GM19455 (cell line): ENCODE measurements at regions not wholly inside any gene's neighbourhood (a gene's known extent, or its start where the extent isn't known, plus 50 kb on each side); places are given as distances from the start of the nearest gene placed in this dataset.

Experiments
- ATAC-seq: cut with Tn5 transposase; IDR thresholded peaks from one replicate; pipeline ENCODE4 v1.9.1; 2021; ENCODE audit not compliant: unreplicated experiment

- ATAC-seq, result no peak
Measured at GRCh38 chr3:159798951-159799350, 189.7 kb upstream of the IL12A start.

DNA sequence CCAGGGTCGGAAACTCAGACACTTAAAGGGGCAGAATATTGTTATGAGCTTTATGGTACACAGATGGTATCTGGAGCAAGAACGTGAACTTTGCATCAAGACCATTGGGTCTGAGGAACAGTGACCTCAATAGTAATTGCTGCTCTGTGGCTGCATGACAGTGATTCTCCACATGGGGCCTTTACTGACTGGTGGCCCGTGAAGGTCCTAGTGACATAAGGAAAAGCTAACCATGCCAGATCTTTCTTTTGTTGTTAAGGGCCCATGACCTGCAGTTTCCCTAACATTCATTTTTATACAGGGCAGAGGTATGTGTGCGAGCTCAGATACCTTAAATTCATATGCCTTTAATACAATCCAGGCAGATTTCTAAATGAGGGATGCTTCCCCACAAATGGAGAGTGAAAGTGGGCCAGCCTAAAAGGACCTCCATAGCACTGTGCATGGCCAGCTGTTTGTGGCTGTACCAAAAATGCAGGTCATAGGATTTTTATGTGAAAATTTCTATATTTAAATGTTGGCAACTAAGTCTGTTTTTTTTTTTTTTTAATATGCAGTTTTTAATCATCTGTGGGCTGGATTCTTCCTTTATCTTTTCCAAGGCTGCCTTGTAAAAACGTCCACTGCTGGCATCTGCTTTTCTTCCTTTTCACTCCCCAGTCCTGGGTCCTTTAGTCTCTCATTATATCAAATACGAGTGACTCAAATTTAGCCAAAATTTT lies 188.0 kb upstream of the IL12A start:
- ATAC-seq, result no peak

DNA sequence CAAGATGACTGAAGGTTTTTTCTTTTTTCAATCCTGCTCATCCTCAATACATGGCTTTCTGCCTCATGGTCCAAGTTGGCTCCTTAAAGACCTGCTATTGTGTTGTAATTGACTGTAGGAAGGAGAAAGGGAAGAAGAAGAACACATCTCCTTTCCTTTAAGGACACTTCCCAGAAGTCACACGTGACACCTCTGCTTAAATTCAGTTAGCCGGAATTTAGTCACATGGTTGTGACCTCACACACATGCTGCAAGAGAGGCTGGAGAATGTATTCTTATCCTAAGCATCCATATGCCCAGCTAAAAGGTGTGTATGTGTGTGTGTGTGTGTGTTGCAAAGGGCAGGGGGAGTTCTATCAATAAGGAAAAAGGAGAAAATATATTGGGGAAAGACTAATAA lies 185.8 kb upstream of the IL12A start:
- no peak for ATAC-seq

GRCh38 chr3:159803459-159803858 lies 185.2 kb upstream of the IL12A start:
- no peak for ATAC-seq

GRCh38 chr3:159804726-159805410 lies 183.8 kb upstream of the IL12A start:
- ATAC-seq, result peak; percentile 97

DNA sequence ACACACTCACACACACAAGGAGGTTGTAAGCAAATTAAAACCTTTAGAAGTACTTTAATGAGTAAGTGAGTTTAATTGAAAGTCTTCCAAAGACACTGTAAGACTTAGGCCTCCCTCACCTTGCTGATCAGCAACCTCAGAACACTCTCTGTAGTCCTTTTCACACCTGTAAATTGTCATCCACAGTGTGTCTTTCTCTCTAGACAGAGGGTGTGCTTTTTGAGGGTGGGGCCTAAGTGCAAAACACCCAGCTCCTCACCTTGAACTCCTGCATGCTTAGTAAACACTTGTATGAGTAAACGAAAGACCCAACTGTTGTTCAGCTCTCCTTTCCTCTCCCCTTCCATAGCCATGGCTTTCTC lies 183.2 kb upstream of the IL12A start:
- ATAC-seq, result no peak

GRCh38 chr3:159806412-159806811 lies 182.2 kb upstream of the IL12A start:
- ATAC-seq, result no peak

DNA sequence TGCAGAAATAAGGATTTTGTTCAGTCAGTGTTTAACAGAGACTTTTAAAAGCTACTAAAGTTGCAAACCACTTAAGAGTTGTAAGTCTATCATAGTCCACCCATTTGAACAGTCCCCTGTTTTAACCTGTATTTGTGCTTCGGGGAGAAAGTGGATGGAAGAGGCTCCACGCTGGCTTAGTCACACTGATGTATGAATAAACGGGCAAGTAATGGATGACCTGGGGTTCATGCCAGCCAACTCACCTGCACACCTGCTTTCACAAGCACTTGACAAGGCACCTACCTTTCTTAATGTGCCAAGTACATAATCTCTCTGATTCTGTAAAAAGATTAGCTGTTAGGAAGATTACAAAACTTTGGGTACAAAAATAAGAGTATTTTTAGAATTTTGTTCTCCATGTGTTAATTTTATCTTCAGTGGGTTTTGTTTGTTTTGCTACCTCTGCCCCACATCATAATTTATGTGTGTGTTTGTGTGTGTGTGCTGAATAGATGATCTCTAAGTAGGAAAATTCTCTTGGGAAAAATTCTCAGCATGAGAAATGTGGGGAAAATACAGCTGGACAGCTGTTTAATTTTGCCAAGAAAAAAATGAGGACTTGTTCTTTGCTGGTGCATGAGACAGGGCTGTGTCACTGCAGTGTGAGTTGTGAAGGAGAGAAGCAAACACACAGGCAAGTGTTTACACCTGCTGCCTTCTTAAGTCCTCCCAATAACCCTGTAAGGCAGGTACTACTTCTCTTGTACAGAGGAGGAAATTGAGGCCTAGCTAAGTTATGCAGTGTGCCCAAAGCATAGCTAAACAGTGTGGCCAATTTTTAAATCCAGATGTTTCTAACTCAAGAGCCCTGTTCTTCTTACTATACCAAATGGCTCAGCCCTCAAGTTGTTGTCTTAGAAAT lies 181.2 kb upstream of the IL12A start:
- no peak for ATAC-seq

- no peak for ATAC-seq
Measured at GRCh38 chr3:159813822-159814531, 174.7 kb upstream of the IL12A start.

- no peak for ATAC-seq
Measured at GRCh38 chr3:159816512-159816911, 172.1 kb upstream of the IL12A start.

- no peak for ATAC-seq
Measured at GRCh38 chr3:159817126-159817525, 171.5 kb upstream of the IL12A start.

DNA sequence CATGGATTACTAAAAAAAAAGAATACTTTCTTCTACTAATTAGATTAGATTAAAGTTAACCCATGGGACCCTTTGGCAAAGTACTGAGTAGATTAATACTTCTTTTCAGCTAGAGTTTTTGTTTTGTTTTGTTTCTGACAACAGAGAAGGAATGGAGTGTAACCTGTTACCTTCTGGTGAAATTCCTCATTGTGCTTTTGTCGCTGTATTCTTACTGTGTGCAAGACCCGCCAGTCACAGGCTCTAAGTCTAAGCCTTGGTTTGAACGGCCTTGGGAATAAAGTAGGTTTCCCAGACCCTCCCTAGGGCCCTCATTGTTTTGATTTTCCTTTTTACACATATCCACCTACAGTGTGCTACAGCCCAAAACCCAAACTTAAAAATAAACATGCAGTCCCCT lies 171.1 kb upstream of the IL12A start:
- ATAC-seq, result no peak

DNA sequence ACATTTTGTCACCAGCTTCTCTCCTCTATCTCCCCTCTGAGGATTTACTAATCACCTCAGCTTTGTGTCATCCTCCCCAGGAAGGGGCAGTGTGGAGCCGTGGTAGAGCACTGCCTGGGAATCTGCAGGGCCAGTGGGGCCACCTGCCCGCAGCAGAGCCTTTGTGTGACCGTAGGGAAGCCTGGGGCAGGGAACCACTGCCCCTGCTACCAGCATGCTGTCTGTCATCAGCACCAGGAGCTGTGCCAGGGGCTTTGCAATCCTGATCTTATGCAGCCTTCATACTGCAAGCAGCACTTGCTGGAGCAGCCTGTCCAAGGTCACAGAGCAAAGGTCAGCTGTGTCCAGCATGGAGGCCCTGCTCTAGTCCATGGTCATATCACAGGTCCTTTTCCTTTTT lies 170.2 kb upstream of the IL12A start:
- ATAC-seq, result no peak

DNA sequence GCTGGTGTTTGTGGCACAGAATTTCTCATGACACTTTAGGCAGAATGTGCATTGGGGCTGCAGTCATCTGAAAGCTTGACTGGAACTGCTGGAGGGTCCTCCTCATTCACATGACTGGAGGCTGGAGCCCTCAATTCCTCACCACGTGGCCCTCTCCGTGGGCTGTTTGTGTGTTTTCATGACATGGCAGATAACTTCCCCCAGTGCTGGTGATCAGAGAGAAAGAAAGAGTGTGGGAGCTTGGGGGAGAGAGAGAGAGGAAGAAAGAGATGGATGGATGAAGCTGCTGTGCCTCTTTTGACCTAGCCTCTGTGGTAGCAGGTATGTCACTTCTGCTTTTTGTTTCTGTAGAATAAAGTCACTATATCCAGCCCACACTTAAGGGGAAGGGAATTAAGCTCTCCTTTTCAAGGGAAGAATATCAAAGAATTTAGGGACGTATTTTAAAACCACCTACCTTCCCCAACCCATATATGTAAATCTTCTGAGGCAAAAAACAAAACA lies 169.6 kb upstream of the IL12A start:
- no peak for ATAC-seq

DNA sequence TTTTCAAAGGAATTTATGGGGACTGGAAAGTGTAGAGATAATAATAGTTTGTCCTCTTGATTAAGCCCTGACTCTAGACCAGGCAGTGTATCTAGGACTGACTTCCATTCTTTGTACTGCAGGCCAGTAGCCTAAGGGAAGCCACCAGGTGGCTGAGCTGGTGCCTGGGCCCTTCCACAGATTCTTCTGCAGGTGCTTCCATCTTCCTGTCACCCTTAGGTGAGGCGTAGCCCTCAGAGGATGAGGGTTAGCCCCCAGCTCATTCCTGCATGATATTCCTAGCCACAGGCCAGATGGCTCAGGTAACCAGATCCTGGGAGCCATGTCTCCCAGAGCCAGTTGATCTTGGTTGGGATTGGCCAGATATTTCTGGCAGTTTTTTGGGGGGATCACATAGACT lies 169.0 kb upstream of the IL12A start:
- ATAC-seq, result no peak

DNA sequence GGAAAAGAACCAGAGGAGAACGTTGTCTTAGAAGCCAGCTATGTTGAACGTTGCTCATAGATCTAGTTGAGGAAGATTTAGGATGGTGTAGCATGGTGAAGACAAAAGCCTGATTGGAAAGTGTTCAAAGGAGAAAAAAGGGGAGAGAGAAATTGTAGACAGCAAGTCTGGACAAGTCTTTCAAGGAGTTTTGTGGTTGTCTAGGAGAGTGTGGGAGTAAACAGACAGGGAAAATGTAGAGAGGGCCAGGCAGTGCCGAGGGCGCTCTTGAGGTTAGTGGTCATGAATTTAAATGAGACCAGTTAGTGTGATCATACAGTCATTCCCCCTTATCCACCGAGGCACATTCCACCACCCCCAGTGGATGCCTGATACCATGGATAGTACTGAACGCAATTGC lies 167.5 kb upstream of the IL12A start:
- ATAC-seq, result no peak

- ATAC-seq, result no peak
Measured at GRCh38 chr3:159821736-159822135, 166.9 kb upstream of the IL12A start.

- ATAC-seq, result no peak
Measured at GRCh38 chr3:159823780-159824179, 164.9 kb upstream of the IL12A start.

DNA sequence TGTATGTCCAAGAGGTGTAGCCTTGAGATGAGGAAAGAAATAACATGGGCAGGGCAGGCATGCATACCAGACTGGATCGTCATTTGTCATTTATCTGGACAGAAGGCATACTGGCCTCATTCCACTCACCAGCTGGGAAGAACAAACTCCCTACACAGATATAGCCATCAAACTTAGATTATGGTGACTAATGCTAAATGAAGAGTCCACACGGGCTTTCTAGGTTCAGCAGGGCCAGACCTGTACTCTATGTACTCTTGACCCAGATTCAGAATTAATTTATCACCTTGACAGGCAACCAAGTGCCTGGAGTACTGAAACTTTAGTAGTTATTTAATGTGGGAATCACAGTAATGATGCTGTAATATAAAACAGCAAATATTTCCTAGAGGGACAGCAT lies 164.3 kb upstream of the IL12A start:
- no peak for ATAC-seq

- no peak for ATAC-seq
Measured at GRCh38 chr3:159825216-159825854, 163.3 kb upstream of the IL12A start.

GRCh38 chr3:159828542-159828943 lies 160.1 kb upstream of the IL12A start:
- ATAC-seq, result peak; percentile 50
